ENCODE measurements at regions not wholly inside any gene's neighbourhood (a gene's known extent, or its start where the extent isn't known, plus 50 kb on each side); places are given as distances from the start of the nearest gene placed in this dataset.

DNA sequence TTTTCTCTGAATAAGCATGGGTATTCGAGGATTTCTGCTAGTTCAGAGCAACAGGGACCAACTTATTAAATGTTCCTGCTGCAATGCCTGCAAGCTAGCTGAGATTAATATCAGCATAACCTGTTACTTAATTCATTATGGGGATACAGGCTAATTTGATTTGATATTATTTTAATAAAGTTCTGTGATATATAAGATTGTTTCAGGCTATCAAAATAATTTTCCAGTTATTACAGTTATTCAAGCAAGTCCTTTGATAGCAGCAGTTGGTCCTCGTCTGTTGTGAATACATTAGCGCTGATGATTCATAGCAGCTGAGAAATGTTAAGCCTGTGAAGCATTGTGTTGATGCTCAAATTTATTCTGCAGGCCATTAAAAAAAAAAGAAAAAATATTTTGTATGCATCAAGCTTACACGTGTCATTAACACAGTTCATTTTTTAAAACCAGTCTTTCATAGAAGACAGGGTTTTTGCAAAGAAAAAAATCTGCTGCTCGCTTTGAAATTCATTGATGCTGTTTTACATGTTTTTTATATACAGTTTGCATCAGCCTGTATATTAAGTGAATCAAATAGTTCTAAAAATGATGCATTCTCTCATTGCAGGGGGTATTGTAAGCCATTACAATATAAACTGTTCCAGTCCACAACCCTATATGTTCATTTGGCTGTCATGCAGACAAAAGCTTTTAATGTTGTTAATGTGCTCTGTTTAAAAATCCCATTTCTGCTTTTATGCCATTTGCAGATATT lies 482.5 kb downstream of the BCL11A start:
- DNase-seq (ENCODE audit: extremely low read depth, low read depth) = no peak
- TF ChIP-seq, protein P1, sequence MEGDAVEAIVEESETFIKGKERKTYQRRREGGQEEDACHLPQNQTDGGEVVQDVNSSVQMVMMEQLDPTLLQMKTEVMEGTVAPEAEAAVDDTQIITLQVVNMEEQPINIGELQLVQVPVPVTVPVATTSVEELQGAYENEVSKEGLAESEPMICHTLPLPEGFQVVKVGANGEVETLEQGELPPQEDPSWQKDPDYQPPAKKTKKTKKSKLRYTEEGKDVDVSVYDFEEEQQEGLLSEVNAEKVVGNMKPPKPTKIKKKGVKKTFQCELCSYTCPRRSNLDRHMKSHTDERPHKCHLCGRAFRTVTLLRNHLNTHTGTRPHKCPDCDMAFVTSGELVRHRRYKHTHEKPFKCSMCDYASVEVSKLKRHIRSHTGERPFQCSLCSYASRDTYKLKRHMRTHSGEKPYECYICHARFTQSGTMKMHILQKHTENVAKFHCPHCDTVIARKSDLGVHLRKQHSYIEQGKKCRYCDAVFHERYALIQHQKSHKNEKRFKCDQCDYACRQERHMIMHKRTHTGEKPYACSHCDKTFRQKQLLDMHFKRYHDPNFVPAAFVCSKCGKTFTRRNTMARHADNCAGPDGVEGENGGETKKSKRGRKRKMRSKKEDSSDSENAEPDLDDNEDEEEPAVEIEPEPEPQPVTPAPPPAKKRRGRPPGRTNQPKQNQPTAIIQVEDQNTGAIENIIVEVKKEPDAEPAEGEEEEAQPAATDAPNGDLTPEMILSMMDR (IDR thresholded peaks at IDR 0.05; ENCODE audit: low read depth, low read length) = no peak

DNA sequence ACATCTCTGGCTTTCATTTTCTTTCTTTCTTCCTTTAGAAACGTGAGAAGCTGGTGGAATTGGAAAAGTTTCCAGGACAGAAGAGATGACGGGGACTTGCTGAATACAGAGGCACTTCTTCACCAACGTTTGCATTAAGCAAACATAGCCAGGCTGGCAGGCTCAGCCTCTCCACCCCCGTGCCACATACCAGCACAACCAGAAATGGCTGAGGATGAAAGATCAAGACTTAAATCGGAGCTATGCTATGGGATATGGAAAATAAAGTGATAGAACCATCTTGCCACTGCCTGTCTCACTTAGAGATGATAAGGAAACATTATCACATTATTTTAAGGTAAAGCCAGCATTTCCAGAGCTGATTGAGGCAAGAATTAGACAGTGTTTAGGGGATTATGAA lies 483.3 kb downstream of the BCL11A start:
- no peak for DNase-seq (ENCODE audit: extremely low read depth, low read depth)
- TF ChIP-seq, protein P1 (IDR thresholded peaks at IDR 0.05; ENCODE audit: low read depth, low read length) = no peak

DNA sequence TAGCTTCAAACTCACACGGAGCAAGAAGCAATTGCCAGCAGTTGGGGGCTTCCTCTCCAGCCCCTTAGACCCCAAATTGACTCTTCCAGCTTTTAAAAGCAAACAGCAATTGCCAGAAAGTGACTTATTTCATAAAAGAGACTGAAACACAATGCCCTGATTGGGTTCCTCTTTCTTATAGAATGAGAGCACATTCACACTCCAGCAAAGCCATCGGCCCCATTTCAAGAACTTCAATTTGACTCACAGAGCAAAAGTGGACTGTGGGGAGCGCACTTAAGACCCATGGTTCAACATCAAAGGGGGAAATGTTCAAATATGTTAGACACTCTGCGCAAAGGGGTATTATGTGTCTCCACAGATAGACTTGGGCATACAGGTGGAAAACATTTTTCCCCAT lies 484.7 kb downstream of the BCL11A start:
- no peak for DNase-seq (ENCODE audit: extremely low read depth, low read depth)
- TF ChIP-seq, protein P1 (IDR thresholded peaks at IDR 0.05; ENCODE audit: low read depth, low read length) = no peak

DNA sequence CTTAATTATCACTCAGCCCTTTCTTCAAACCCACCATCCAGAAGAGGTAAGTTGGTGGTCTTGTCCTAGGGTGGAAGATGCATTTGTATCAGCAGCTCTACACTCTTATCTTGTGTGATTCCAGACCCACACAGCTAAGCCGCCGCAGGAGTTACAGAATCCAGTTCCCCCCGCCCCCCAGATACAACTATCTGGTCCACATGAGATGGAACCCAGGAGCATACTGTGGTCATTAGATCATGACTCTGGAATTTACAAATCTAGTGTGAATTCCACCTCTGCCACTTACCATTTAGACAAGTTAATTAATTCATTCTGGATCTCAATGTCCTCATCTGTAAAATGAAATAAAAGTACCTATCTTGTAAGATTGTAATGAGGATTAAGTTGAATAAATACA lies 486.4 kb downstream of the BCL11A start:
- no peak for DNase-seq (ENCODE audit: extremely low read depth, low read depth)
- TF ChIP-seq, protein P1 (IDR thresholded peaks at IDR 0.05; ENCODE audit: low read depth, low read length) = no peak

DNA sequence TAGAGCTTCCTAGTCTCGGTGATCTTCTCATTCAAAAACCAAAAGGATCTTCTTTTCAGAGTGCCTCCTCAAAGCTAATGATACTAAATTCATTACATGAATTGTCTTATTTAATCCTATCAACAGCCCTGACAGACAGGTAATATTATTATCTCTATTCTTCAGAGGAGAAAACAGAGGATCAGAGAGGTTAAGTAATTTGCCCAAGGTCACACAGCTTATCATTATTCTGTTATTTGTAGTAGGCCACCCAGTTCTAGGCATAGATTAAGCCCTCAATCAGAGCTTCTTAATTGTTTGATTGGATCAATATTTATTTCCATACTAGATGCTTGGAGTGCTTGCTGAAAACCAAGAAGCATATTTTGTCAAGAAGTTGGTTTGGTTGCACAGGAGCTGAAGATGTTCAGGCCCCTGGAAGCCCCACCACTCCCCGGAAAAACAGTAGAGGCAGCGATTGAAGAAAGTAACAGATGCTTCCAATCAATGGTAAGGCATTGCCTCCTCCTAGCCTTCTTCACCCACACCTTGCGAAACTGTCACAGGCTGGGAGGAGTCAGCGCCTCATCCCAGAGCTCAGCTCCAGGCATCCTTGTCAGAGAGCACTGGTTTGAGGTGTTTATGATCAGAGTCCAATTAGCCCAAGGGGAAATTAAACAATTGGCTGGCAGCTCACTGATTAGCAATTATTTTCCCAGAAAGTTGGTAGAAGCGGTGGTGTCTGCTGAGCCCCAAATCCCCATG lies 487.2 kb downstream of the BCL11A start:
- DNase-seq (ENCODE audit: extremely low read depth, low read depth) = no peak

DNA sequence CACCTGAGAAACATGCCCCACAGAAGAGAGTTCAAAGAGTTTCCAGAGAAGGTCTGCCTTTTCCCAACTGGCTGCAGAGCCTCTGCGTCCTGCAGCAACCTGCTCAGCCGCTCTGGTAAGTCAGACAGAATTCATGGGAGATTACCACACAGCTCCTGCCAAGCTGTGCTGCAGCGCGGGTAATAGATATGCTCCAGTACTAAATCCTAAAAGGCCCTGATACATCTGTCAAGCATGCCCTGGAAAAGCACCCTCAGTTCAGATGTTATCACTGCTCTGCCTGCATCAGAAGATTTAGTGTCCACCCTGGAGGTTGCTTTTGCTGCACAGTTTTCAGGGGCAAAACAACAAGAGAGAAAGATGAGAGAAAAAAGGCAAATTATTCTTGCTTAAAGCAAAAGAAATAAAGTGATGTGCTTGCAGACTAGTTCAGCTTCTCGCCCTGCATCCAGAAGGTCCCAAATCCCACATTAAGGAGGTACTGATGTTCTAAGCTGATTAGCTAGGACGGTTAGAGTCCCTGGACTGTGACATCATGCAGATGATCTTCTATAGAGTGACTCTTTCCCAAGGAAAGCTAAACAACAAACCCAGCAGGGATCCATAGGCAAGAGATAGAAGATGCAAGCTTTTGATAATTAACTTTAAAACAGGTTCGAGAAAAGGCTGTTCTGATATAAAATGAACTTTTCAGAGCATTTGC lies 488.6 kb downstream of the BCL11A start:
- TF ChIP-seq, protein P1 (IDR thresholded peaks at IDR 0.05; ENCODE audit: low read depth, low read length) = no peak
- DNase-seq (ENCODE audit: extremely low read depth, low read depth) = no peak

More for the DNA sequence above, 487.2 kb downstream of the BCL11A start:
- TF ChIP-seq, protein P1 (IDR thresholded peaks at IDR 0.05; ENCODE audit: low read depth, low read length) = no peak

DNA sequence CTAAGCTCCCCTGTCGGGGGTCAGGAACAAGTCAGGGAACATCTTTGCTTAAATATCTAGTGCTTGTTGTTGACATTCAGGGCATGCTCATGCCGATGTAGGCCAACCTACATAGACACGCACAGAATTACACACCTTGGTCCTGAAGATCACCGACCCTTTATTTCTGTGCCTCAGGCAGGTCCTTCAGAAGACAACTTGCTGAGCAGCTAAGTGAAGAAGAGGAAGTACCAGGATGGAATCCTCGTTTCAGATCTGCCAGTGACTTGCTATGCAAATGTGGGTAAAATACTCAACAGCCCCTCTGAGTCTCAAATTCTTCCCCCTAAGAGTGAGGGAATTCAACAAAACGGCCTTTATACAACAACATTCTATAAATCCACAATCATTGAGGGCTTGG lies 494.7 kb downstream of the BCL11A start:
- TF ChIP-seq, protein P1 (IDR thresholded peaks at IDR 0.05; ENCODE audit: low read depth, low read length) = no peak
- DNase-seq (ENCODE audit: extremely low read depth, low read depth) = no peak
